HG03442 (cell line): ENCODE measurements at regions not wholly inside any gene's neighbourhood (a gene's known extent, or its start where the extent isn't known, plus 50 kb on each side); places are given as distances from the start of the nearest gene placed in this dataset.

Experiments used
- ATAC-seq: cut with Tn5 transposase; IDR thresholded peaks from one replicate; pipeline ENCODE4 v1.9.1; 2021; ENCODE audit warnings: mild to moderate bottlenecking, moderate library complexity; ENCODE audit not compliant: unreplicated experiment

DNA sequence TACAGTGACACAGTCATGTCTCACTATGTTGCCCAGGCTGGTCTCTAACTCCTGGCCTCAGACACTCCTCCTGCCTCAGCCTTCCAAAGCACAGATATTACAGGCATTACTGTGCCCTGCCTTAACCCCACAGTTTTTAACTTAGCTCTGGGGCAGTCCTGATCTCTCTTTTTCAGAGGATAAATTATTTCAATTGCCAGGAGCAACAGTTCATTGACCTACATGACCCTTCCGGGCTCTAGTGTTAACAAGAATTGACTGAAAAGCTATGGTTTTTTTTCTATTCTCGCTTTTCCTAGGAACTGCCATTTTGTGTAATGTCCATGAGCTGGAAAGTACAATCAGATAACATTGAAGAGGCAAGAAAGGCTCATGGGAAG lies 92.8 kb downstream of the HNRNPLL start:
- ATAC-seq, result no peak

DNA sequence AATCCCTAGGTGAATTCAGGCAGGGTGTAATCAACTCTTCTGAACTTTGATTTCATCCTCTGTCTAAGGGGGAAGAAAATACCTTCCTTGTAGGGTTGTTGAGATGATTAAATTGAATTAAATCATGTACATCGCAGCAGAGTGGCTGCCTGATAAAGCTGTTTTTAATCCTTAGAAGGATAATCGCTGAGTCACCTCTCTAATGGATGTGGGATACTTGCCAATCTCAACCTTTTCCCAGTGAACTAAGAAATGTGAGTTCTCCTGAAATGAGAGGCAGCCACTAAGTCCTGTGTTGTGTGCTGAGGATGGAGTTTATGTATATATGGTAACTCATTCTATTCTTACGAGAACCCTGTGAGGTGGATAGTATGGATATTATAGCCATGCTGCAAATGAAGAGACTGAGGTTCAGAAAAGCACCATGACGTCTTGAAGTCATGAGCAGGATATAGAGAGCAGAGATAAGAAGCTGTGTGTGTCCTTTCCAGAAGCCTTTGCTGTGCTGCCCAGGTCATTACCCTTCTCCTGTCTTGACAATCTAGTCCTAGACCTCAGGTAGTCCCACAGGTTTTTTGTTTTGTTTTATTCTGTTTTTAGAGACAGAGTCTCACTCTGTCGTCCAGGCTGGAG lies 93.3 kb downstream of the HNRNPLL start:
- no peak for ATAC-seq

DNA sequence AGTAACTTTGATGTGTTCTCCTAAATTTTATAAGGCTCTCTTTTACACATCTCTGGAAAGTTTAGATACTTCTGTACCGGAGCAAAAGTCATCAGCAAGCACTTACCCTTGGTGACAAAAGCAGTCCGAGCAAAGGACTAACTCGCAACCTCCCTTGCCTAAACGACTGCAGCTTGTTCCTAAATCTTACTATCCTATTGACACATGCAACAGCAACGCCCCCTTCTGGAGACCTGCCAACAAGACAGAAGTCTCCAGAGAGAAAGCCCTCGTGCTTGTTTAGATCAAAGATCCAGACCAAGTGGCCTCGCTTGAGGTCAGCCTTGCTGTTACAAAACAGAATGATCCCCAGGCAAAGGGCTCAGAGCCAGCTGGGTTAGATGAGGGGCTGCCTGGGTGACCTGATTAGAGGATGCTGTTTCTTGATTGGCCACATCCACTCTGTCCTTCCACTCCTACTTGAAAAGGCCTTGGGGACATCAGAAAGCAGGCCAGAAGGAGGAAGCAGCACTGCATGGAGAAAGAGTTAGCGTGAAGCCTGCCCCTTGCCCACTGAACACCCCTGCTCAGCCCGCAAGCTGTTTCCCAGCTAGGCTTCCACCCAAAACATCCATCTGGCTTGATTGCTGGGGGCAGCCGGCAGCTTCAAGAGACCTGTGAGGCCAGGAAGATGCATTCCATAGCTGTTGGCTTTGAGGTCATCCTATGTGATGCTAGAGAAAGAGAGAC lies 94.3 kb downstream of the HNRNPLL start:
- peak; percentile 65 for ATAC-seq

DNA sequence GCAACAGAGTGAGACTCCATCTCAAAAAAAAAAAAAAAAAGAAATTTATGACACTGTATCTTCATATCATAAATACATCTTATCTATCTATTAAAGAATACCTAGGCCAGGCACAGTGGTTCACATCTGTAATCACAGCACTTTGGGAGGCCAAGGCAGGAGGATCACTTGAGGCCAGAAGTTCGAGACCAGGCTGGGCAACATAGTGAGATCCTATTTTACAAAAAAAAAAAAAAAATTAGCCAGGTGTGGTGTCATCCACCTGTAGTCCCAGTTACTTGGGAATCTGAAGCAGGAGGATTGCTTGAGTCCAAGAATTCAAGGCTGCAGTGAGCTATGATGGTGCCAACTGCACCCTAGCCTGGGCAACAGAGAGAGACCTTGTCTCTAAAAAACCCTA lies 95.0 kb downstream of the HNRNPLL start:
- ATAC-seq, result no peak

DNA sequence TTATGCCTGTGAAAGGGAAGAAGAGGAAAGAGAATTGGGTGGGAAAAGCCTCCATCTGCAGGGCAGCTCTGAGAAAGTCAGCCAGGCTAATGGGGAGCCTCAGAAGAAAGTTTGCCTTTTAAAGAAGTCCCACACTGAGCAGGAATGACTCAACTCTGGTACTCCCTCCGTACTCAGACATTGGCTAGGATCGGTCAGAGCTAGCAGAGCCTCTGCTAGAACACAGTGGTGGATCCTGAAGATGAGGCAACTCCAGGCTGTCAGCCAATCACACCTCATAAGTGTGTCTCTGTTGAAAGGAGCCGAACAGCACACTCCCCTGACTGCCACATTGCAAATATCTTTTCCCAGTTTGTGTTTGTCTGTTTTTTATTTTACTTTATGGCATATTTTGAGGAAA lies 96.9 kb downstream of the HNRNPLL start:
- no peak for ATAC-seq

DNA sequence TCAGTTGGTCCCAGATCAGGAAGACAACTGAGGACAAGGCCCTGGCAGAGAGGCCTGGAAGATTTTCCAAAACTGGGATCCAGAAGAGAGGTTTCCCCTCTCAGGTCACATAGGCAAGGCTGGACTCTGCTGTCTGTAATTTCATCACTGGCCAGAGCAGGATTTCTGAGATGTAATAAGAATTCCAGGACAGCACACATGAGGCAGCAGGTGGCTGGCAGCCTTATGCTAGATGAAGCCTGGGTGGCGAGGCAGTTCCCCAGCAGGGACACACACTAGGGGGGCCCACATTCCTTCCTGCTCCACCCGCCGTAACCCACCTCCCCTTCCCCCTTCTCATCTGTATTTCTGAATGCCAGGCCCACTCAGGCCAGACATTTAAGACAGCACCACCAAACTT lies 98.6 kb downstream of the HNRNPLL start:
- no peak for ATAC-seq

DNA sequence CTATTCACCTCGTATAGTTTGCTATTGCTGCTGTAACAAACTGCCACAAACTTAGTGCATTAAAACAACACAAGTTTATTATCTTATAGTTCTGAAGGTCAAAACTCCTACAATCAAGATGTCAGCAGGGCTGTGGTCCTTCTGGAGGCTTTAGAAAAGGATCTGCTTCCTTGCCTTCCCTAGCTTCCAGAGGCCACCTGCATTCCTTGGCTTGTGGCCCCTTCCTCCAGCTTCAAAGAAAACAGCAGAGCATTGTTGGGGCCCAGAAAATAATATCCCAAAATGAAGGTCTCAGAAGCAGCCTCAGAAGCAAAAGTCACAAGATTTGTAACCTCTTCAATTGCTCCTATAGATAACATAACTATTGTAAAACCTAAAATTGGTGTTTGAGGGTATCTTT lies 100.6 kb downstream of the HNRNPLL start:
- ATAC-seq, result no peak

DNA sequence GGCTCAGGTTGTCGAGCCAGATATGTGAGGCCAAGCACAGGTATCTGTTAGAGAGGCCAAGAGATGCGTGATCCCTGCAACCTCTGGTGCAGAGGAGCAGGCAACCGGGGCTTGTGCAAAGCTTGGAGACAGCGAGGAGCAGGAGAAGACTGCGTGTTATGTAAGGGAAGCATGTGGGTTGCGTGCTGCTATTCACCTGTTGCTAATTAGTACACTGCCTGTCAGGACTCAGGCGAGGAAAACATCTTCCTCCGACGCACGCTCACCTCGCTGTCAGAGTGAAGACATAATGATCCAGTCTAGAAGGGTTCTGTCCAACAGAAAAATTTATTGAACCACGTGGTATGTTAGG lies 102.5 kb downstream of the HNRNPLL start:
- no peak for ATAC-seq

DNA sequence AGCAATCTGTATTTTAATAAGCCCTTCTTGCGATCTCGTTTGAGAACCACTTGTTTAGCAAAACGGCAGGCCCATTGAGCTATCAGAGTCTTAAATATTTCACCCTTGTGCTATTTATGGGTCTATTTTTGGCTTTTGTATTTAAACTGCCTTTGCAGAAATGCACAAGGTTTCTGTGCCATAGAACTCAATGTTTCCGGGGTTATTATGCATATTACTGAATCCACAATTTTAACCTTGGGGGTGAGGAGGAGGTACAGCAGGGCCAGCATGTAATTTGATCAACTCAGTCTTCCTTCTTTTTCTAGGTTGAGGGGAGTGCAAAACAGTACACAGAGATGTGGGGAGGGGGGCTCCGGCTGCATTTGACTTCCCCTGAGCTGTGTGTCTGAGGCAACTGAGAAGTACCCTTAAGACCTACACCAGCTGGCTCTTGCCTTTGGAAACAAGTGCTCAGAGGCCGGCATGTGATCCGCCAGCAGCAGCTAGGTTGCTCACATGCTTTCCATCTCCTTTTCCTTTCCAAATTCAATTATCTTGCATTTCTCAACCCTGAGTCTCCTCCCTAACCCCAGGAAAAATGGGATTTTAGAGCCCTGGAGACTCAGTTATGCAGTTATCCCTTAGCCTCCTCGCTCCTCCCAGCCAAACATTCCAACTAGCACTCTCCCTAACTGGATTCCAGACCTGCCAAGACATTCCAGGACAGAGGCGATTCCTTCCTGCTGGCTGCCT lies 103.0 kb downstream of the HNRNPLL start:
- no peak for ATAC-seq

DNA sequence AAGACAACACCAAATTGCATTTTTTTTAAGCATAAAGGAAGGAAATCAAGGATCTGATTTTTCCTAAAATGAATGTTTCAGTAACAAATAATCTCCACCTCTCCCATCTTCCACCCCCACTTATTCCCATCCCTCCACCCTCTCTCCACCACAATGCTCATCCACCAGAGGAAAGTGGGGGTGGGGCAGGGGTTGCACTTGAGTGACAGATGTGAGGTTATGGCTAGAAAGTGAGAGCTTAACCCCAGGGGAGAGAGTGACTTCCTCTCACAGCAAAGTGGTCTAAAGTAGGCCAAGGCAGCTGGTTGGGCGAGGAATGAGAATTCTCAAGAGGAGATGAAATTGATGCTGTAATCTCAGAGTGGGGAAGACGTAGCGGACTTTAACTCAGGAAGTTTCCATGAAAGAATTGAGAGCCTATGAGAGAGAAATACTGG lies 104.7 kb downstream of the HNRNPLL start:
- ATAC-seq, result peak; percentile 64

DNA sequence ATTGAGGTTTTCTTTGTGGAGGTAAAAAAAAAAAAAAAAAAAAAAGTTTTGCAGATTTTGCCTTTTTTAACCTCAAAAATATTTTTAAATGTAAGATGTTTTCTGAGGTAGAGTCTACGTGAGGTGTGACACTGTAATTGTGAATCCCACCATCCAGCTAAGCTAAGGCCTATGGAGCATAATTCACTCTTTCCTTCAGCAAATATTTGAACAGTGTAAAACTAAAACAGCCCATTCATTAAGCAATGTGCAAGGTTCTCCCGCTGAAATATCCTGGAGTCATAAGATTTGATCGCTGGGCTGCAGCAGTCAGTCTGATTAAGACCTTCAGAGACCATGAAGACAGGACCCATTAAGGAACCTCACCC lies 105.1 kb downstream of the HNRNPLL start:
- no peak for ATAC-seq

DNA sequence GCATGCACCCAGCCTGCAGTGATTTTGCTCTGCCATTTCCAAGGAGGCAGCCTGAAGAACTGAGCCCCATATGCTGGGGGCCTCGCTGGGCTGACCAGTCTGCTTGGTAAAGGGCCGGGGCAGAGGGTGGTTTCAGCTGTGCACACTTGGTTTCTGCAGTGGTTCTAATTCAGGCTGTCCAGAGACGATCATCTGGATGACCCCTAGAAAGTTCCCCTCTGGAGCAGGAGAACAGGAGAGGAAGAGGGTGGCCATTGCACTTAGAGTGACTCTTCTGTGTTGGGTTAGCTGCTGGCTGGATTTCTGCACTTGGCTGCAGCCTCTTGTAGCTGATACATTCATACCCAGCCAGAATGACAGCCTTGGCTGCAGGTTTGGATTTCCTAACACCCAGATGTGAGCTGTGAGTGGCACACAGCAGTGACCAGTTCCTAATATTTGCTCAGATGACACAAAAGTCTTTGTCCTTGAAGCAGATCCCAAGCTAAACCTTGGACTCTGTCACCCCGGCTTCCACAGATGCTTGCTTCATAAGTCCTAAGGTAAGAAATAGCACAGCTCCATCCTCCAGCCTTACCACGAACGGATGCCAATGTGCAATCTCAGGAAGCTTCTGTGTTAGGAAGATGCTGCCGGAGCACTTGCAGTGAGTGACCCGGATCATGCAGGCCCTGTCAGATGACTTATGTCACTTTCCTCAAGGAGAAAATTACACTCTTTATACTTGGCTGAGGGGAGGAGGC lies 105.6 kb downstream of the HNRNPLL start:
- ATAC-seq, result no peak

DNA sequence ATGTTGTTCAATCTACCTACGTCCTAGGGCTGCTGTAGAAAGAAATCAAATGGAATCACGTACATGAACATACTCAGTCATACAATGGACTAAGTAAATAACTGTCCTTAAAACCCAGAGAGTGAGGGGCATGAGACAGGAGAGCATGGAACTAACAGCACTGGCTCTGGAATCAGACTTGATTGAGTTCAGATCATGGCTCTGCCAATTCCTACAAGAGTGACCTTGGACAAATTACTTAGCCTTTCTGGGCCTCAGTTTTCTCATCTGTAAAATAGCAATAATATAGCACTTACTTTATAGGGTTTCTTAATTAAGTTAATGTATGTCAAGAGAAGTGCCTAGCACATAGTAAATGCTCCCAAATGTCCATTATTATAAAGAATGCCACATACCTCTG lies 106.8 kb downstream of the HNRNPLL start:
- ATAC-seq, result no peak

DNA sequence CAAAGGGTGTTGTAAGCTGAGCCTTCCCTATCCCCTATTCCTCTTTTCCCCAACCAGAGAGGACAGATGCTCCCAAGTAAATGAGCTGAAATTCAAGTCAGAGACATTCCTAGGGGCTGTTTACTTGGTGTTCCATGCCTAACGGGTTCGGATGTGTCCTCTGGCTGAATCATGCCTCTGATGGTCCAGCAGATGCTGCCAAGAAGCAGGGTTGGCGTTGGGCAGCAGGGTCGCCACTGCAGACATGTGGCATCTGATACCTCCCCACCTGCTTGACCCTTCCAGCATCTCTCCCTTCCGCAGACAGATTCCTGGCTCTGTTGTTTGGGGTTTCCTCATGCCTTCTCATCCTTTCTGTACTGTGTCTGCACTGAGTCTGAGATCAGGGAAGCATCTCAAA lies 108.3 kb downstream of the HNRNPLL start:
- ATAC-seq, result no peak

- ATAC-seq, result no peak
These were observed 110.6 kb downstream of the HNRNPLL start for GRCh38 chr2:38492042-38492615.

- ATAC-seq, result no peak
These were observed 111.3 kb downstream of the HNRNPLL start for GRCh38 chr2:38491436-38491835.

GRCh38 chr2:38489846-38490245 lies 112.8 kb upstream of the ATL2 start:
- ATAC-seq, result no peak

DNA sequence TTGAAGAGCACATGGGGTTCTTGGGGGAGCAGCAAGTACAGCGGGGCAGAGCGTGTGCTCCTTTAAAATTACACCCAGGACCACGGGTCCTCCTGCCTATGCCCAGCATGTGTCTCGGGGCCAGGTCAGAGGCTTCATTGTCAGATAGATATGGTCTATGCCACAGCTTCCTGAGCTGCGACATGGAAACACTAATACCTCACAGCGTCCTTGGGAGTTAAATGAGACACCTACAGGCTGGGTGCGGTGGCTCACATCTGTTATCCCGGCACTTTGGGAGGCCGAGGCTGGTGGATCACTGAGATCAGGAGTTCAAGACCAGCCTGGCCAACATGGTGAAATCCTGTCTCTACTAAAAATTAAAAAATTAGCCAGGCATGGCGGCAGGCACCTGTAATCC lies 110.8 kb upstream of the ATL2 start:
- ATAC-seq, result no peak

GRCh38 chr2:38486213-38487026 lies 109.3 kb upstream of the ATL2 start:
- no peak for ATAC-seq

DNA sequence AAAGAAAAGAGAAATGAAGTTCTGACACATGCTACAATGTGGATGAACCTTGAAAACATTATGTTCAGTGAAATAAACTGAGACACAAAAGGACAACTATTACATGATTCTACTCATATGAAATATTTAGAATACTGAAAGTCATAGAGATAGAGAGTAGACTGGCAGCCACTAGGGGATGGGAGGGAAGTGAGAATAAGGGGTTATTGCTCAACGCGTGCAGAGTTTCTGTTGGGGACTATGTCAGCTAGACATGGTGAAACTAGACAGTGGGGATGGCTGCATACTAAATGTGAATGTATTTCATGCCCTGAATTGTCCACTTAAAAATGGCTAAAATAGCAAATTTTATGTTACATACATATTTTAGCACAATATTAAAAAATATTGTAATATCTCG lies 108.7 kb upstream of the ATL2 start:
- ATAC-seq, result peak; percentile 93
